HCT116 (cell line): ENCODE measurements at regions not wholly inside any gene's neighbourhood (a gene's known extent, or its start where the extent isn't known, plus 50 kb on each side); places are given as distances from the start of the nearest gene placed in this dataset.

Source experiments
- ATAC-seq: fragments of 200-7000 bp; cut with Tn5 transposase; 2 replicates; pipeline ENCODE4 v1.9.1; 2020; ENCODE audit warnings: mild to moderate bottlenecking, moderate library complexity
- BruUV-seq: library from RNA; stranded (reverse); fragments of 400-500 nt; replicated peaks from 2 replicates; lab custom pipeline; 2021; lab: Mats Ljungman, UMichigan
- CTCF ChIA-PET: fragments of 300-600 bp; sonication (Branson Sonifier 250); formaldehyde crosslinking; loops from one replicate; lab custom pipeline; 2021; ENCODE audit warnings: antibody characterized with exemption; lab: Charles Lee
- POLR2A ChIA-PET: fragments of 300-600, 350-600 bp; sonication (Branson Sonifier 250); formaldehyde crosslinking; loops from one replicate; lab custom pipeline; 2021; ENCODE audit warnings: antibody characterized with exemption; lab: Charles Lee
- RAD21 ChIA-PET, 2 experiments: fragments of 300-600 bp; sonication (Branson Sonifier 250); formaldehyde crosslinking; loops; one replicate each; lab custom pipeline; 2023; ENCODE audit warnings: low total read pairs in 2 of 2; ENCODE audit not compliant: uncharacterized antibody in 2 of 2, unreplicated experiment in 2 of 2, low non-redundant PET in 1 of 2; lab: Charles Lee
- DNase-seq: peaks from one replicate; pipeline ENCODE4 v3.0.0-alpha.2; 2010; ENCODE audit warnings: low read depth, low spot score
- H2AFZ ChIP-seq: fragments of 200-600 bp; shearing (Covaris generic), sonication (generic); 2 replicates; pipeline ENCODE4 v1.6.1; 2017; ENCODE audit warnings: low read depth, mixed run types, mixed read lengths, antibody characterized with exemption, low read length; ENCODE audit not compliant: poor library complexity, severe bottlenecking
- H3K27ac ChIP-seq: 2 replicates; pipeline ENCODE4 v1.5.1; 2012; ENCODE audit warnings: low read depth, low read length
- H3K27me3 ChIP-seq: fragments of 200-600 bp; sonication (generic); 2 replicates; pipeline ENCODE4 v1.6.1; 2016; ENCODE audit warnings: mixed run types, low read length, mixed read lengths; ENCODE audit not compliant: insufficient read depth
- H3K36me3 ChIP-seq, 2 experiments: fragments of 200-500 bp in 1 of 2; fragments of 200-600 bp in 1 of 2; sonication (Bioruptor generic) in 1 of 2; sonication (generic) in 1 of 2; 2 replicates each; pipeline versions ENCODE4 v1.5.1 to v1.6.1; 2014 to 2016; ENCODE audit warnings: low read length in 2 of 2, inconsistent platforms in 1 of 2, mixed read lengths in 1 of 2, mixed run types in 1 of 2; ENCODE audit not compliant: insufficient read depth in 2 of 2, control insufficient read depth in 1 of 2
- H3K4me1 ChIP-seq, 2 experiments: fragments of 200-600 bp in 1 of 2; sonication (generic) in 1 of 2; 2 replicates each; pipeline versions ENCODE4 v1.5.1 to v1.6.1; 2012 to 2017; ENCODE audit warnings: low read length in 2 of 2, inconsistent platforms in 1 of 2, mild to moderate bottlenecking in 1 of 2, mixed read lengths in 1 of 2, mixed run types in 1 of 2, moderate library complexity in 1 of 2; ENCODE audit not compliant: insufficient read depth in 2 of 2, control insufficient read depth in 1 of 2
- H3K4me2 ChIP-seq: fragments of 200-600 bp; sonication (generic); 2 replicates; pipeline ENCODE4 v1.6.1; 2017; ENCODE audit warnings: mixed run types, low read length, mixed read lengths
- H3K4me3 ChIP-seq, 2 experiments: fragments of 200-600 bp in 1 of 2; sonication (generic) in 1 of 2; replicated peaks in 1 of 2; 2 replicates each; pipeline ENCODE4 v1.5.1; 2011 to 2016; ENCODE audit warnings: low read length in 2 of 2, control low read depth in 1 of 2, low read depth in 1 of 2, mild to moderate bottlenecking in 1 of 2, mixed read lengths in 1 of 2, mixed run types in 1 of 2
- H3K79me2 ChIP-seq: fragments of 200-600 bp; sonication (generic); 2 replicates; pipeline ENCODE4 v1.6.1; 2017; ENCODE audit warnings: mild to moderate bottlenecking, mixed run types, low read length, moderate library complexity, mixed read lengths; ENCODE audit not compliant: insufficient read depth
- H3K9ac ChIP-seq: fragments of 200-600 bp; sonication (generic); 2 replicates; pipeline ENCODE4 v1.6.1; 2016; ENCODE audit warnings: low read length, mixed read lengths
- H3K9me2 ChIP-seq: fragments of 200-600 bp; sonication (generic), shearing (Covaris generic); 2 replicates; pipeline ENCODE4 v1.6.1; 2017; ENCODE audit warnings: mixed run types, mild to moderate bottlenecking, moderate library complexity; ENCODE audit not compliant: insufficient read depth
- H3K9me3 ChIP-seq, 2 experiments: fragments of 200-500 bp in 1 of 2; fragments of 200-600 bp in 1 of 2; sonication (Bioruptor generic) in 1 of 2; sonication (generic) in 1 of 2; 2 replicates each; pipeline ENCODE4 v1.6.1; 2014 to 2017; ENCODE audit warnings: low read length in 2 of 2, mixed read lengths in 2 of 2, inconsistent platforms in 1 of 2, low read depth in 1 of 2, mild to moderate bottlenecking in 1 of 2, mixed run types in 1 of 2, moderate library complexity in 1 of 2; ENCODE audit not compliant: control insufficient read depth in 1 of 2, insufficient read depth in 1 of 2
- H4K20me1 ChIP-seq: fragments of 200-600 bp; sonication (generic), shearing (Covaris generic); 2 replicates; pipeline ENCODE4 v1.6.1; 2017; ENCODE audit warnings: mixed run types, mild to moderate bottlenecking, moderate library complexity; ENCODE audit not compliant: insufficient read depth
- CBX3 ChIP-seq: IDR thresholded peaks from 2 replicates; pipeline ENCODE4 v1.6.1; 2012; ENCODE audit warnings: low read depth
- CEBPB ChIP-seq: IDR thresholded peaks from 2 replicates; pipeline ENCODE4 v1.6.1; 2012; ENCODE audit warnings: low read depth
- EGR1 ChIP-seq: IDR thresholded peaks from 2 replicates; pipeline ENCODE4 v1.6.1; 2012; ENCODE audit warnings: low read depth
- ELF1 ChIP-seq: IDR thresholded peaks from 2 replicates; pipeline ENCODE4 v1.6.1; 2012; ENCODE audit warnings: low read depth, borderline replicate concordance
- EZH2 ChIP-seq: fragments of 200-600 bp; sonication (generic); IDR thresholded peaks from 2 replicates; pipeline ENCODE4 v1.6.1; 2017; ENCODE audit warnings: antibody characterized with exemption, mixed run types
- EZH2phosphoT487 ChIP-seq: fragments of 200-600 bp; IDR thresholded peaks from 2 replicates; pipeline ENCODE4 v1.6.1; 2018; ENCODE audit warnings: antibody characterized with exemption, borderline replicate concordance
- FOSL1 ChIP-seq: IDR thresholded peaks from 2 replicates; pipeline ENCODE4 v1.6.1; 2012; ENCODE audit warnings: low read depth
- JUND ChIP-seq: IDR thresholded peaks from 2 replicates; pipeline ENCODE4 v1.6.1; 2012
- POLR2AphosphoS5 ChIP-seq: IDR thresholded peaks from 2 replicates; pipeline ENCODE4 v1.6.1; 2011; ENCODE audit warnings: mild to moderate bottlenecking, low read depth, low read length, moderate library complexity
- RAD21 ChIP-seq: IDR thresholded peaks from 2 replicates; pipeline ENCODE4 v1.6.1; 2012; ENCODE audit warnings: low read depth, mild to moderate bottlenecking
- SP1 ChIP-seq: IDR thresholded peaks from 2 replicates; pipeline ENCODE4 v1.6.1; 2012; ENCODE audit warnings: low read depth
- SRF ChIP-seq: IDR thresholded peaks from 2 replicates; pipeline ENCODE4 v1.6.1; 2012; ENCODE audit warnings: low read depth
- ZFX ChIP-seq: fragments of 450-650 bp; IDR thresholded peaks from 2 replicates; pipeline ENCODE4 v1.6.1; 2017
- intact Hi-C: fragments of 100-400 bp; cut with micrococcal nuclease; formaldehyde crosslinking; loops from 2 replicates; pipeline ENCODE4 v1.10.0; 2022
- TF ChIP-seq, protein P1 (sequence below), 3 experiments: fragments of 200-600 bp in 1 of 3; sonication (generic) in 1 of 3; IDR thresholded peaks in 2 of 3; conservative IDR thresholded peaks in 1 of 3; 2 replicates each; pipeline ENCODE4 v1.5.1; 2012 to 2017; ENCODE audit warnings: low read depth in 2 of 3, low read length in 2 of 3, antibody characterized with exemption in 1 of 3, borderline replicate concordance in 1 of 3, control low read depth in 1 of 3, mild to moderate bottlenecking in 1 of 3, mixed read lengths in 1 of 3, mixed run types in 1 of 3, moderate library complexity in 1 of 3; ENCODE audit not compliant: insufficient read depth in 1 of 3
- TF ChIP-seq, protein P2 (sequence below): IDR thresholded peaks from 2 replicates; pipeline ENCODE4 v1.6.1; 2012; ENCODE audit warnings: low read depth
- TF ChIP-seq, protein P3 (sequence below): IDR thresholded peaks from 2 replicates; pipeline ENCODE4 v1.6.1; 2012

DNA sequence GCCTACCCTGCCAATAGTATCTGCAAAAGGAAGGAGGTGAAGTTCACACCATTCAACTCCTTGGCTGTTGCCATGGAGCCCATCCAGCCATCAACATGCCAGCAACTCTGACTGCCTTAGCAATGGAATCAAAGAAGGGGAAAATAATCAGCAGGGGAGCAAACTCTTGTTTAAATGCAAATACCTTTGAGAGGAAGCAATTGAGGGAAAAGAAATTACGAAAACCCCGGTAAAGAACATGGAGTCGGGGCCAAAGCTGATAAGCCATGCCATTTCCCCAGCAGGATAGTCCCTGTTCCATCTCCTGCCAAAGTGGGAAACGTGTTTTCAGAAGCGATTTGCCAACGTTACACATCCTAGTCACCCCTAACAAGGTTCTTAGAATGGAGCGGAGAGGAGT lies 69.0 kb downstream of the MFAP3 start:
- Histone ChIP-seq H3K4me2 (no peak overlapping the region), H4K20me1 (no peaks in the 10 kb centered on the region), H3K9me2 (no peaks in the 10 kb centered on the region), H3K36me3 (no peaks in the 10 kb centered on the region), H3K9me3 (no peaks in the 10 kb centered on the region), H3K9ac (no peak overlapping the region), H3K27me3 (no peaks in the 10 kb centered on the region; the same call in 1 of the 2 replicates)
- CTCF ChIA-PET: no interaction called here
- no peak for ATAC-seq
- POLR2A ChIA-PET: no interaction called here
- TF ChIP-seq CBX3: no peak
- TF ChIP-seq ZFX: no peak
- TF ChIP-seq EGR1: no peak
- no peak for TF ChIP-seq SRF
- no peak for TF ChIP-seq FOSL1
- TF ChIP-seq, protein P1, sequence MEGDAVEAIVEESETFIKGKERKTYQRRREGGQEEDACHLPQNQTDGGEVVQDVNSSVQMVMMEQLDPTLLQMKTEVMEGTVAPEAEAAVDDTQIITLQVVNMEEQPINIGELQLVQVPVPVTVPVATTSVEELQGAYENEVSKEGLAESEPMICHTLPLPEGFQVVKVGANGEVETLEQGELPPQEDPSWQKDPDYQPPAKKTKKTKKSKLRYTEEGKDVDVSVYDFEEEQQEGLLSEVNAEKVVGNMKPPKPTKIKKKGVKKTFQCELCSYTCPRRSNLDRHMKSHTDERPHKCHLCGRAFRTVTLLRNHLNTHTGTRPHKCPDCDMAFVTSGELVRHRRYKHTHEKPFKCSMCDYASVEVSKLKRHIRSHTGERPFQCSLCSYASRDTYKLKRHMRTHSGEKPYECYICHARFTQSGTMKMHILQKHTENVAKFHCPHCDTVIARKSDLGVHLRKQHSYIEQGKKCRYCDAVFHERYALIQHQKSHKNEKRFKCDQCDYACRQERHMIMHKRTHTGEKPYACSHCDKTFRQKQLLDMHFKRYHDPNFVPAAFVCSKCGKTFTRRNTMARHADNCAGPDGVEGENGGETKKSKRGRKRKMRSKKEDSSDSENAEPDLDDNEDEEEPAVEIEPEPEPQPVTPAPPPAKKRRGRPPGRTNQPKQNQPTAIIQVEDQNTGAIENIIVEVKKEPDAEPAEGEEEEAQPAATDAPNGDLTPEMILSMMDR (IDR thresholded peaks at IDR 0.05 in 2 of 3, conservative IDR thresholded peaks at IDR 0.05 in 1 of 3; ENCODE audit: borderline replicate concordance in 1 of 3, insufficient read depth in 1 of 3, low read depth in 2 of 3, low read length in 2 of 3): no peak
- TF ChIP-seq EZH2phosphoT487: no peak
- TF ChIP-seq, all 23 proteins: peak for 0
- Histone ChIP-seq H3K27ac (no peak overlapping the region), H3K79me2 (no peaks in the 10 kb centered on the region), H3K4me1 (no peaks in the 10 kb centered on the region), H3K4me3 (no peak overlapping the region), H2AFZ (no peak overlapping the region)
- RAD21 ChIA-PET: no interaction called here
- intact Hi-C loops: no loop called here
- BruUV-seq: no TSS peak
- DNase-seq: no peak

DNA sequence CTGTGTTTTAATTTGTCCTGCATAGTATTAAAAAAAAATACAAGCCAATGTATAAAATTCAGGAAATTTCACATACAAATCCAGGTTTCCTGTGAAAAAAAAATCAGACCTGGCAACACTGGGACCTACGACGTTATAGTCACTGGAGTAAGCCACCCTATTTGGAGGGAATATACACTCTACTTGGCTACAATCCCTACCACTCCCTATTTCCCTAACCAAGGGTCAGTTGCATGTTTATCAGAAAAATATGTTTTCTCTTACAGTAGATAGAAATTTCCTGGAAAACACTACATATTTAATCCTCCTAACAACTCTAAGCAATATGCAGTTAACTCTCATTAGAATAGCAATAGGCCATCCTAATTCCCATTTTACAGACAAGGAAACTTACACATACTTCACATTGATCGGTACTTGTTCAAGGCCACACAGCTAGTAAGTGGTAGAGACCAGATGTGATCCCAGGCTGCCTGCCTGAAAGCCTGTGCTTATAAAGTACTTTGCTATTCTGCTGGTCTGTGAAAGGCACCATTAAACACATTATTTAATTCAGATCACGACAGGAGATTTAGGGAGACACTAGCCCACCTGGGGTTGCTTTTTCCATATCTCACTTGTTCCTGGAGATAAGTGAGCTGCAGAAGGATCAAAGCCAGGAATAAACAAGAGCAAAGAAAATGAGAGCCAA lies 70.8 kb downstream of the MFAP3 start:
- H4K20me1 ChIP-seq: no peaks in the 10 kb centered on the region
- no peaks in the 10 kb centered on the region for H3K79me2 ChIP-seq
- no peaks in the 10 kb centered on the region for H3K36me3 ChIP-seq
- no TSS peak for BruUV-seq
- intact Hi-C loops: no loop called here
- H3K9me3 ChIP-seq: no peaks in the 10 kb centered on the region
- no peaks in the 10 kb centered on the region; the same call in 1 of the 2 replicates for H3K27me3 ChIP-seq
- no peak overlapping the region for H3K4me2 ChIP-seq
- RAD21 ChIA-PET: no interaction called here
- ATAC-seq (no peak), DNase-seq (no peak)
- no peak overlapping the region for H3K9ac ChIP-seq
- H2AFZ ChIP-seq: no peak overlapping the region
- no peaks in the 10 kb centered on the region for H3K4me1 ChIP-seq
- no peak overlapping the region for H3K4me3 ChIP-seq
- CTCF ChIA-PET: no interaction called here
- POLR2A ChIA-PET: no interaction called here
- H3K9me2 ChIP-seq: no peaks in the 10 kb centered on the region
- H3K27ac ChIP-seq: no peak overlapping the region
- TF ChIP-seq EZH2: no peak
- TF ChIP-seq, protein P2, sequence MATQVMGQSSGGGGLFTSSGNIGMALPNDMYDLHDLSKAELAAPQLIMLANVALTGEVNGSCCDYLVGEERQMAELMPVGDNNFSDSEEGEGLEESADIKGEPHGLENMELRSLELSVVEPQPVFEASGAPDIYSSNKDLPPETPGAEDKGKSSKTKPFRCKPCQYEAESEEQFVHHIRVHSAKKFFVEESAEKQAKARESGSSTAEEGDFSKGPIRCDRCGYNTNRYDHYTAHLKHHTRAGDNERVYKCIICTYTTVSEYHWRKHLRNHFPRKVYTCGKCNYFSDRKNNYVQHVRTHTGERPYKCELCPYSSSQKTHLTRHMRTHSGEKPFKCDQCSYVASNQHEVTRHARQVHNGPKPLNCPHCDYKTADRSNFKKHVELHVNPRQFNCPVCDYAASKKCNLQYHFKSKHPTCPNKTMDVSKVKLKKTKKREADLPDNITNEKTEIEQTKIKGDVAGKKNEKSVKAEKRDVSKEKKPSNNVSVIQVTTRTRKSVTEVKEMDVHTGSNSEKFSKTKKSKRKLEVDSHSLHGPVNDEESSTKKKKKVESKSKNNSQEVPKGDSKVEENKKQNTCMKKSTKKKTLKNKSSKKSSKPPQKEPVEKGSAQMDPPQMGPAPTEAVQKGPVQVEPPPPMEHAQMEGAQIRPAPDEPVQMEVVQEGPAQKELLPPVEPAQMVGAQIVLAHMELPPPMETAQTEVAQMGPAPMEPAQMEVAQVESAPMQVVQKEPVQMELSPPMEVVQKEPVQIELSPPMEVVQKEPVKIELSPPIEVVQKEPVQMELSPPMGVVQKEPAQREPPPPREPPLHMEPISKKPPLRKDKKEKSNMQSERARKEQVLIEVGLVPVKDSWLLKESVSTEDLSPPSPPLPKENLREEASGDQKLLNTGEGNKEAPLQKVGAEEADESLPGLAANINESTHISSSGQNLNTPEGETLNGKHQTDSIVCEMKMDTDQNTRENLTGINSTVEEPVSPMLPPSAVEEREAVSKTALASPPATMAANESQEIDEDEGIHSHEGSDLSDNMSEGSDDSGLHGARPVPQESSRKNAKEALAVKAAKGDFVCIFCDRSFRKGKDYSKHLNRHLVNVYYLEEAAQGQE: no peak
- no peak for TF ChIP-seq RAD21
- TF ChIP-seq POLR2AphosphoS5: no peak
- TF ChIP-seq ELF1: no peak
- TF ChIP-seq, protein P3, sequence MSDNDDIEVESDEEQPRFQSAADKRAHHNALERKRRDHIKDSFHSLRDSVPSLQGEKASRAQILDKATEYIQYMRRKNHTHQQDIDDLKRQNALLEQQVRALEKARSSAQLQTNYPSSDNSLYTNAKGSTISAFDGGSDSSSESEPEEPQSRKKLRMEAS: no peak
- TF ChIP-seq JUND: no peak
- no peak for TF ChIP-seq FOSL1
- TF ChIP-seq SRF: no peak
- no peak for TF ChIP-seq SP1
- no peak for TF ChIP-seq EZH2phosphoT487
- TF ChIP-seq CEBPB: no peak
